ENCODE measurements at regions not wholly inside any gene's neighbourhood (a gene's known extent, or its start where the extent isn't known, plus 50 kb on each side); places are given as distances from the start of the nearest gene placed in this dataset.

- H3K27ac ChIP-seq = no peak overlapping the region
- no peaks in the 10 kb centered on the region for H3K27me3 ChIP-seq (replicated peaks; ENCODE audit: insufficient read depth)
- DNase-seq (ENCODE audit: low spot score) = no peak
- H3K4me3 ChIP-seq = no peak overlapping the region
- intact Hi-C loops (cut with DNase I) = no loop called here
- H3K9me3 ChIP-seq = no peaks in the 10 kb centered on the region
- no peaks in the 10 kb centered on the region for H3K4me1 ChIP-seq (replicated peaks)
- H3K36me3 ChIP-seq = no peaks in the 10 kb centered on the region
- WGBS = 94% methylated on average over 1 of the region's 1 CpG
- no peak for TF ChIP-seq POLR2AphosphoS5 (IDR thresholded peaks at IDR 0.05)
- TF ChIP-seq CTCF (IDR thresholded peaks at IDR 0.05) = no peak
- TF ChIP-seq POLR2A (IDR thresholded peaks at IDR 0.05) = no peak
Observed at GRCh38 chr22:27230189-27230588, 571.4 kb downstream of the MN1 start.

- TF ChIP-seq POLR2AphosphoS5 (IDR thresholded peaks at IDR 0.05) (no peak), CTCF (IDR thresholded peaks at IDR 0.05) (no peak), POLR2A (IDR thresholded peaks at IDR 0.05) (no peak)
- no peak for DNase-seq (ENCODE audit: low spot score)
- 86% methylated on average over 5 of the region's 5 CpGs for WGBS
- intact Hi-C loops (cut with DNase I) = no loop called here
- Histone ChIP-seq H3K36me3 (no peaks in the 10 kb centered on the region), H3K9me3 (no peaks in the 10 kb centered on the region), H3K4me1 (replicated peaks) (no peaks in the 10 kb centered on the region), H3K4me3 (no peak overlapping the region), H3K27ac (no peak overlapping the region), H3K27me3 (replicated peaks; ENCODE audit: insufficient read depth) (no peaks in the 10 kb centered on the region)
Observed at GRCh38 chr22:27231266-27231665, 570.3 kb downstream of the MN1 start.

GRCh38 chr22:27232077-27232476 is 569.5 kb downstream of the MN1 start:
- 56% methylated on average over 8 of the region's 8 CpGs for WGBS
- Histone ChIP-seq H3K4me1 (replicated peaks) (no peaks in the 10 kb centered on the region), H3K4me3 (no peak overlapping the region), H3K27ac (no peak overlapping the region), H3K9me3 (no peaks in the 10 kb centered on the region), H3K36me3 (no peaks in the 10 kb centered on the region), H3K27me3 (replicated peaks; ENCODE audit: insufficient read depth) (no peaks in the 10 kb centered on the region)
- DNase-seq (ENCODE audit: low spot score) = no peak
- no peak for TF ChIP-seq POLR2A (IDR thresholded peaks at IDR 0.05)
- intact Hi-C loops (cut with DNase I) = no loop called here

- Histone ChIP-seq H3K27ac (no peak overlapping the region), H3K27me3 (replicated peaks; ENCODE audit: insufficient read depth) (peaks cover 3% of the 10 kb centered on the region), H3K4me3 (no peak overlapping the region), H3K9me3 (no peaks in the 10 kb centered on the region), H3K4me1 (replicated peaks) (no peaks in the 10 kb centered on the region), H3K36me3 (no peaks in the 10 kb centered on the region)
- WGBS = 68% methylated on average over 23 of the region's 23 CpGs
- TF ChIP-seq POLR2A (IDR thresholded peaks at IDR 0.05) (no peak), POLR2AphosphoS5 (IDR thresholded peaks at IDR 0.05) (no peak), CTCF (IDR thresholded peaks at IDR 0.05) (no peak)
- DNase-seq (ENCODE audit: low spot score) = no peak
- intact Hi-C loops (cut with DNase I) = no loop called here
Observed at GRCh38 chr22:27237080-27237741, 564.3 kb downstream of the MN1 start.

- Histone ChIP-seq H3K36me3 (no peaks in the 10 kb centered on the region), H3K9me3 (no peaks in the 10 kb centered on the region), H3K4me1 (replicated peaks) (no peaks in the 10 kb centered on the region), H3K4me3 (no peak overlapping the region), H3K27ac (no peak overlapping the region), H3K27me3 (replicated peaks; ENCODE audit: insufficient read depth) (peaks cover 3% of the 10 kb centered on the region)
- TF ChIP-seq POLR2A (IDR thresholded peaks at IDR 0.05) = no peak
- TF ChIP-seq CTCF (IDR thresholded peaks at IDR 0.05) = no peak
- TF ChIP-seq POLR2AphosphoS5 (IDR thresholded peaks at IDR 0.05) = no peak
- WGBS = 47% methylated on average over 10 of the region's 10 CpGs
- intact Hi-C loops (cut with DNase I) = no loop called here
- DNase-seq (ENCODE audit: low spot score) = no peak
Observed at GRCh38 chr22:27238935-27239510, 562.5 kb downstream of the MN1 start.

All from prostate gland (tissue), 2 donors.